ENCODE measurements at regions not wholly inside any gene's neighbourhood (a gene's known extent, or its start where the extent isn't known, plus 50 kb on each side); places are given as distances from the start of the nearest gene placed in this dataset.

DNA sequence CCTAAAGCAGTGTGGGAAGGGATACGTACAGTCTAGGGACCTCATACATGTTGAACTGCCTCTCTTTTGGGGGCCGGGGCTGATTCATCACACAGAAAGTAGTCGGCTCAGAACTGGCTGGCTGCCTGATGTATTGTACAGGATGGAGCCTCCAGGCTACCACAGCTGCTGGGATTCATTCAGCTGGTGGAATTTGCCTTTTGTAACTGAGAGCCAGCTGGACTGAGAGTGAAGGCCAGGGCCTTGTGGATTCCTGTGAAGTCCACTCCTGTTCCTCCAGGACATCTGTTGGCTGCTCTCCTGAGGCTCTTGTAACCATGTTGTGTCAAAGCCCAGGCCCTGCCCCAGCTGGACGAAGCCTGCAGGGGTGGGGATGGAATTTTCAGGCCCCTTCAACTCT lies 116.3 kb upstream of the PRICKLE1 start:
- Histone ChIP-seq H3K27ac (peak overlapping the region; percentile 12), H3K9me3 (no peaks in the 10 kb centered on the region), H3K27me3 (ENCODE audit: insufficient read depth in 3 of 3, low read length in 2 of 3) (no peaks in the 10 kb centered on the region), H3K4me3 (no peak overlapping the region), H3K36me3 (ENCODE audit: insufficient read depth in 1 of 2, low read depth in 1 of 2) (no peaks in the 10 kb centered on the region), H3K4me1 (peaks cover 14% of the 10 kb centered on the region)
- intact Hi-C loops (cut with DNase I), result no loop called here
- WGBS, 3 donors, result 7 to 12% (median 8%) methylated on average over 4 of the region's 4 CpGs
- DNase-seq, result peak; percentile 79 to 84
- ATAC-seq, result peak; percentile 92 to 98 (median 97)
- no peak for TF ChIP-seq CTCF (IDR thresholded peaks at IDR 0.05)

DNA sequence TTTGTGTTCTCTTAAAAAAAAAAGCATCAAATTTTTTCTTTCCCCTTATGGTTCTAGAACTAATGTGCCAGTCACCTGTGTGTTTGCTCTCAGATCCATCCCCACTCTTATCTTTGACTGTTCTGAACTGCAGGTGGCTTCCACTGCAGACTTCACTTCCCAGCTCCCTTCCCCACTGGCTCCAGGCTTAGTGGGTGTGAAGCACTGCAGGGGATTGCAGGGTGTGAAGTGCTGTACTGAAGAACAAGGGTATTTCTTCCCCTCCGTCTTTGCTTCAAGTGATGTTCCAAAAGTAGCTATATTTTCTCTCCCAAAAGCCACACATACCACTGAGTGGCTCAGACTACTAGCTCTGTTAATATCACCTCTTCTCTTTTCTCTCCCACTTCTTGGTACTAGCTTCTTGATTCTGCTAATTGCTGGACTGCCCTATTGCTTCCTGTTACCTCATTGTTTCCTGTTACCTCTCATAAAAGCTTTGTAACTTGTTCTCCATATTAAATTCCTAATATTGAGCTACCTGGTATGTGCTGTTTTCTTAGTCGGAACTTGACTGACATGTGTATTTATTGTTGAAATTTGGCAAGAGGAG lies 115.4 kb upstream of the PRICKLE1 start:
- Histone ChIP-seq H3K36me3 (ENCODE audit: insufficient read depth in 1 of 2, low read depth in 1 of 2) (no peaks in the 10 kb centered on the region), H3K9me3 (no peaks in the 10 kb centered on the region), H3K27me3 (ENCODE audit: insufficient read depth in 3 of 3, low read length in 2 of 3) (no peaks in the 10 kb centered on the region), H3K4me3 (no peak overlapping the region), H3K27ac (no peak overlapping the region), H3K4me1 (peaks cover 14% of the 10 kb centered on the region)
- DNase-seq (no peak), ATAC-seq (no peak)
- 70 to 81% (median 80%) methylated on average over 2 of the region's 2 CpGs for WGBS, 3 donors
- intact Hi-C loops (cut with DNase I), result no loop called here
- no peak for TF ChIP-seq CTCF (IDR thresholded peaks at IDR 0.05)

GRCh38 chr12:42704340-42704739 lies 114.8 kb upstream of the PRICKLE1 start:
- no peak for TF ChIP-seq CTCF (IDR thresholded peaks at IDR 0.05)
- Histone ChIP-seq H3K27ac (no peak overlapping the region), H3K36me3 (ENCODE audit: insufficient read depth in 1 of 2, low read depth in 1 of 2) (no peaks in the 10 kb centered on the region), H3K27me3 (ENCODE audit: insufficient read depth in 3 of 3, low read length in 2 of 3) (no peaks in the 10 kb centered on the region), H3K4me1 (peaks cover 14% of the 10 kb centered on the region), H3K4me3 (no peak overlapping the region), H3K9me3 (no peaks in the 10 kb centered on the region)
- no peak for DNase-seq
- ATAC-seq, result no peak
- intact Hi-C loops (cut with DNase I), result no loop called here

- whole genome bisulfite sequencing, 3 donors, result 83 to 87% (median 83%) methylated on average over 3 of the region's 3 CpGs
- intact Hi-C loops (cut with DNase I), result no loop called here
- no peak for TF ChIP-seq CTCF (IDR thresholded peaks at IDR 0.05)
These were observed 111.5 kb upstream of the PRICKLE1 start for GRCh38 chr12:42701084-42701483.

DNA sequence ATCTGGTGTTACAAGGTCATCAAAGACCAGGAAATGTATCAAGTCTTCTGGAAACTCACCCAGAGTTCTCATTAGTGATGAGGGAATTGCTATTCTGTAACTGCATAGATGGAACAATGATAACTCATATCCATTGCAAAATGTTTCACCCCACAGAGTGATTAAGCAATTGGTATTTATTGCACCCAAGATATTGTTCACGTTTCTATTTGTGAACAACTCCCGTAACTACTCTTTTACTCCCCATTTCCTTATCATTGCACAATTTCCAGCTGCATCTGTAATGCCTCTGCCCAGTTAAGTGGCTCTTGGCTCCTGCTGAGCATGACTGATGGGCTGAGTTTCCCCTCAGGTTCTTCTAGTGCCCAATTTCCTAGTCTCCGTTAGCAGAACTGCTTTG lies 108.7 kb upstream of the PRICKLE1 start:
- H3K4me3 ChIP-seq, result no peak overlapping the region
- no peak overlapping the region for H3K27ac ChIP-seq
- no peak for TF ChIP-seq CTCF (IDR thresholded peaks at IDR 0.05)
- WGBS, 3 donors, result 46 to 56% (median 51%) methylated on average over 3 of the region's 3 CpGs
- intact Hi-C loops (cut with DNase I), result no loop called here
- peaks cover 4% of the 10 kb centered on the region for H3K4me1 ChIP-seq
- H3K36me3 ChIP-seq (ENCODE audit: insufficient read depth in 1 of 2, low read depth in 1 of 2), result no peaks in the 10 kb centered on the region
- ATAC-seq (peak in 3 of 4 donors; percentile 65 to 73 (median 67)), DNase-seq (peak; percentile 43 to 65)
- peaks cover 0 to 3% (median 0%) of the 10 kb centered on the region in 3 donors for H3K27me3 ChIP-seq (ENCODE audit: insufficient read depth in 3 of 3, low read length in 2 of 3)
- no peaks in the 10 kb centered on the region for H3K9me3 ChIP-seq

More at GRCh38 chr12:42701084-42701483, 111.5 kb upstream of the PRICKLE1 start:
- no peak overlapping the region for H3K4me3 ChIP-seq
- no peak for ATAC-seq
- H3K36me3 ChIP-seq (ENCODE audit: insufficient read depth in 1 of 2, low read depth in 1 of 2), result no peaks in the 10 kb centered on the region
- no peak overlapping the region for H3K27ac ChIP-seq
- peaks cover 12% of the 10 kb centered on the region for H3K4me1 ChIP-seq
- DNase-seq, result no peak
- no peaks in the 10 kb centered on the region for H3K9me3 ChIP-seq
- H3K27me3 ChIP-seq (ENCODE audit: insufficient read depth in 3 of 3, low read length in 2 of 3), result peaks cover 0 to 3% (median 0%) of the 10 kb centered on the region in 3 donors
